ENCODE measurements at regions not wholly inside any gene's neighbourhood (a gene's known extent, or its start where the extent isn't known, plus 50 kb on each side); places are given as distances from the start of the nearest gene placed in this dataset.

- TF ChIP-seq CTCF (IDR thresholded peaks at IDR 0.05) (no peak), POLR2A (IDR thresholded peaks at IDR 0.05) (no peak), POLR2AphosphoS5 (IDR thresholded peaks at IDR 0.05) (no peak)
Observed at GRCh38 chr2:147327613-147328012, 517.2 kb upstream of the ACVR2A start.
